ENCODE measurements at regions not wholly inside any gene's neighbourhood (a gene's known extent, or its start where the extent isn't known, plus 50 kb on each side); places are given as distances from the start of the nearest gene placed in this dataset.

GRCh38 chr3:157672061-157672460 is 168.8 kb upstream of the VEPH1 start:
- Histone ChIP-seq H3K9me3 (ENCODE audit: control insufficient read depth, low read depth, low read length) (no peaks in the 10 kb centered on the region), H3K4me2 (ENCODE audit: control insufficient read depth, extremely low read depth, insufficient read depth, low read depth, low read length) (no peak overlapping the region), H3K27me3 (ENCODE audit: control insufficient read depth, extremely low read depth, insufficient read depth, low read length) (no peaks in the 10 kb centered on the region), H3K9ac (ENCODE audit: control insufficient read depth, extremely low read depth, insufficient read depth, low read length) (no peak overlapping the region), H3K79me2 (ENCODE audit: control insufficient read depth, insufficient read depth, low read length) (no peaks in the 10 kb centered on the region), H3K4me1 (ENCODE audit: control insufficient read depth, extremely low read depth, insufficient read depth, low read length) (no peaks in the 10 kb centered on the region), H2AFZ (ENCODE audit: control insufficient read depth, low read length) (no peak overlapping the region), H3K9me1 (ENCODE audit: control insufficient read depth, extremely low read depth, insufficient read depth, low read length) (no peaks in the 10 kb centered on the region), H3K4me3 (ENCODE audit: control insufficient read depth in 2 of 3, extremely low read depth in 1 of 3, insufficient read depth in 2 of 3, low read depth in 1 of 3, low read length in 3 of 3) (no peak overlapping the region), H4K20me1 (ENCODE audit: control insufficient read depth, extremely low read depth, insufficient read depth, low read length) (no peaks in the 10 kb centered on the region), H3K27ac (ENCODE audit: control insufficient read depth, insufficient read depth, low read length) (no peak overlapping the region), H3K36me3 (ENCODE audit: control insufficient read depth in 2 of 2, extremely low read depth in 1 of 2, insufficient read depth in 2 of 2, low read length in 2 of 2) (no peaks in the 10 kb centered on the region)
- no peak for FAIRE-seq
- TF ChIP-seq CTCF (optimal IDR thresholded peaks at IDR 0.05 in 1 of 3, IDR thresholded peaks at IDR 0.05 in 1 of 3, conservative IDR thresholded peaks at IDR 0.05 in 1 of 3; ENCODE audit: extremely low read depth in 1 of 3, insufficient read depth in 2 of 3, low read length in 3 of 3) = no peak
- no peak for TF ChIP-seq EZH2 (IDR thresholded peaks at IDR 0.05; ENCODE audit: low read length)
- dilution Hi-C loops (cut with MboI; ENCODE audit: extremely low pct_ligation_motif_present, low sequenced_read_pairs) = no loop called here
- no peak for DNase-seq (ENCODE audit: low read depth, low spot score)

DNA sequence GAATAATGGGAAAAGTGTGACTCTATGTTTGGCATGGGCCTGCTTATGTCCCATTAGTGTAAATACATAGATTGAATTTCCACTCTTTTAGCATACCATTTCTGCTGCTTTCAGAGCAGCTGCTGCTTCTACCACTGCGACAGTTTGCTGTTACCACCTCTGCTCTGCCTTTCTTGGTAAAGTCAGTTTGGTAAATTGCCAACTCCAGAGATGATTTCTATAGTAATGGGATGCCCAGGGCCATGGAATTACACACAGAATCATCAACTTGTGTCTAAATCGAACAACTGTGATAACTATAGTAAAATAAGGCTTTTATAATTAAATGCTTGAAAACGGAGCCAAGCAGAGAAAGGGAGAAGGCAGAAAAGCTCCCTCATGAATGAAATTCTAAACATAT is 168.4 kb upstream of the VEPH1 start:
- H3K4me3 ChIP-seq (ENCODE audit: control insufficient read depth in 2 of 3, extremely low read depth in 1 of 3, insufficient read depth in 2 of 3, low read depth in 1 of 3, low read length in 3 of 3) = no peak overlapping the region
- no peak for DNase-seq (ENCODE audit: low read depth, low spot score)
- dilution Hi-C loops (cut with MboI; ENCODE audit: extremely low pct_ligation_motif_present, low sequenced_read_pairs) = no loop called here
- H4K20me1 ChIP-seq (ENCODE audit: control insufficient read depth, extremely low read depth, insufficient read depth, low read length) = no peaks in the 10 kb centered on the region
- no peaks in the 10 kb centered on the region for H3K79me2 ChIP-seq (ENCODE audit: control insufficient read depth, insufficient read depth, low read length)
- TF ChIP-seq CTCF (optimal IDR thresholded peaks at IDR 0.05 in 1 of 3, IDR thresholded peaks at IDR 0.05 in 1 of 3, conservative IDR thresholded peaks at IDR 0.05 in 1 of 3; ENCODE audit: extremely low read depth in 1 of 3, insufficient read depth in 2 of 3, low read length in 3 of 3) (no peak), EZH2 (IDR thresholded peaks at IDR 0.05; ENCODE audit: low read length) (no peak)
- H3K27me3 ChIP-seq (ENCODE audit: control insufficient read depth, extremely low read depth, insufficient read depth, low read length) = no peaks in the 10 kb centered on the region
- no peaks in the 10 kb centered on the region for H3K9me1 ChIP-seq (ENCODE audit: control insufficient read depth, extremely low read depth, insufficient read depth, low read length)
- no peaks in the 10 kb centered on the region for H3K9me3 ChIP-seq (ENCODE audit: control insufficient read depth, low read depth, low read length)
- H3K4me1 ChIP-seq (ENCODE audit: control insufficient read depth, extremely low read depth, insufficient read depth, low read length) = no peaks in the 10 kb centered on the region
- no peak overlapping the region for H3K4me2 ChIP-seq (ENCODE audit: control insufficient read depth, extremely low read depth, insufficient read depth, low read depth, low read length)
- H2AFZ ChIP-seq (ENCODE audit: control insufficient read depth, low read length) = no peak overlapping the region
- FAIRE-seq = no peak
- H3K36me3 ChIP-seq (ENCODE audit: control insufficient read depth in 2 of 2, extremely low read depth in 1 of 2, insufficient read depth in 2 of 2, low read length in 2 of 2) = no peaks in the 10 kb centered on the region
- no peak overlapping the region for H3K27ac ChIP-seq (ENCODE audit: control insufficient read depth, insufficient read depth, low read length)
- no peak overlapping the region for H3K9ac ChIP-seq (ENCODE audit: control insufficient read depth, extremely low read depth, insufficient read depth, low read length)
